K562 (cell line): ENCODE measurements at regions not wholly inside any gene's neighbourhood (a gene's known extent, or its start where the extent isn't known, plus 50 kb on each side); places are given as distances from the start of the nearest gene placed in this dataset.

Experiments
- NFRKB ChIP-seq: fragments of 450-650 bp; IDR thresholded peaks from 2 replicates; pipeline ENCODE4 v1.6.1; 2016; ENCODE audit warnings: low read depth
- POLR2AphosphoS5 ChIP-seq: IDR thresholded peaks from 2 replicates; pipeline ENCODE4 v1.6.1; 2011; ENCODE audit warnings: mild to moderate bottlenecking, low read depth, low read length, moderate library complexity; ENCODE audit not compliant: control insufficient read depth, insufficient read depth
- ZNF717 ChIP-seq: fragments of 250-450 bp; sonication (Bioruptor Pico); IDR thresholded peaks from 2 replicates; pipeline ENCODE4 v1.5.0; 2021
- ZNF766 ChIP-seq: fragments of 200-800 bp; sonication (Bioruptor generic); conservative IDR thresholded peaks from 2 replicates; pipeline ENCODE4 v1.6.1; 2016; ENCODE audit warnings: missing genetic modification characterization, missing compliant biosample characterization

GRCh38 chr9:71442937-71443336, 321.5 kb upstream of the TRPM3 start:
- TF ChIP-seq POLR2AphosphoS5 (no peak), ZNF766 (CRISPR knock-in tag) (no peak), ZNF717 (CRISPR knock-in tag) (no peak), NFRKB (no peak)
